ENCODE measurements at regions not wholly inside any gene's neighbourhood (a gene's known extent, or its start where the extent isn't known, plus 50 kb on each side); places are given as distances from the start of the nearest gene placed in this dataset.

GRCh38 chr1:157407917-157408525 is 144.3 kb downstream of the FCRL5 start:
- WGBS, 2 donors = 42 to 49% methylated on average over 6 of the region's 6 CpGs
- Histone ChIP-seq H3K27me3 (peaks cover 0 to 11% (median 0%) of the 10 kb centered on the region in 7 donors), H3K27ac (no peak overlapping the region), H3K36me3 (no peaks in the 10 kb centered on the region), H3K9me3 (no peaks in the 10 kb centered on the region), H3K4me1 (peaks cover 0 to 5% (median 0%) of the 10 kb centered on the region in 9 donors), H3K4me3 (no peak overlapping the region)
- intact Hi-C loops (cut with DNase I) = no loop called here
- no peak for TF ChIP-seq CTCF (IDR thresholded peaks at IDR 0.05)
- no peak for ATAC-seq
- no peak for DNase-seq

DNA sequence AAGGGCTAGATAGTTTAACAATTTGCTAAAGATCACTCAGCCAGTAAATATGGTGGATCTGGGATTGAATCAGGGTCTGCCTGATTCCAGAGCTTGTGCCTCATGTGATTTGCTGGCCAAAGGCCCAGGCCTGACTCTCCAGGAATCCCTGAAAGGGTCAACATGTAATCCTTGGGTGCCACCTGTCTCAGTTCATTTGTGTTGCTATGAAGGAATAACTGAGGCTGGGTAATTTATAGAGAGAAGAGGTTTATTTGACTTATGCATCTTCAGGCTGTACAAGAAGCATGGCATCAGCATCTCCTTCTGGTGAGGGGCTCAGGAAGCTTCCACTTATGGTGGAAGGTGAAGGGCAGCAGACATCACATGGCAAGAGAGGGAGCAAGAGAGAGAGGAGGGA is 144.9 kb downstream of the FCRL5 start:
- Histone ChIP-seq H3K4me3 (no peak overlapping the region), H3K27me3 (peaks cover 0 to 11% (median 0%) of the 10 kb centered on the region in 7 donors), H3K4me1 (peaks cover 0 to 10% (median 0%) of the 10 kb centered on the region in 9 donors), H3K27ac (no peak overlapping the region), H3K36me3 (no peaks in the 10 kb centered on the region), H3K9me3 (no peaks in the 10 kb centered on the region)
- intact Hi-C loops (cut with DNase I) = no loop called here
- no peak for ATAC-seq
- no peak for DNase-seq
- no peak for TF ChIP-seq CTCF (IDR thresholded peaks at IDR 0.05)

GRCh38 chr1:157405662-157406061 is 146.7 kb downstream of the FCRL5 start:
- Histone ChIP-seq H3K36me3 (no peaks in the 10 kb centered on the region), H3K27ac (no peak overlapping the region), H3K4me1 (peaks cover 0 to 17% (median 0%) of the 10 kb centered on the region in 9 donors), H3K9me3 (no peaks in the 10 kb centered on the region), H3K27me3 (peaks cover 0 to 17% (median 5%) of the 10 kb centered on the region in 7 donors), H3K4me3 (no peak overlapping the region)
- TF ChIP-seq CTCF (IDR thresholded peaks at IDR 0.05) = no peak
- no peak for ATAC-seq
- no peak for DNase-seq
- 82 to 83% methylated on average over 4 of the region's 4 CpGs for WGBS, 2 donors
- intact Hi-C loops (cut with DNase I) = no loop called here

GRCh38 chr1:157404614-157405013 is 147.7 kb downstream of the FCRL5 start:
- no peak for TF ChIP-seq CTCF (IDR thresholded peaks at IDR 0.05)
- Histone ChIP-seq H3K36me3 (no peaks in the 10 kb centered on the region), H3K9me3 (no peaks in the 10 kb centered on the region), H3K27ac (no peak overlapping the region), H3K4me3 (no peak overlapping the region), H3K4me1 (peaks cover 0 to 17% (median 0%) of the 10 kb centered on the region in 9 donors), H3K27me3 (peaks cover 0 to 17% (median 5%) of the 10 kb centered on the region in 7 donors)
- DNase-seq (no peak), ATAC-seq (no peak)
- intact Hi-C loops (cut with DNase I) = no loop called here
